GM12874 (cell line): ENCODE measurements at regions not wholly inside any gene's neighbourhood (a gene's known extent, or its start where the extent isn't known, plus 50 kb on each side); places are given as distances from the start of the nearest gene placed in this dataset.

Experiments used
- TF ChIP-seq, protein P1 (sequence below): IDR thresholded peaks from 2 replicates; pipeline ENCODE4 v1.5.1; 2011; ENCODE audit warnings: low read depth, mild to moderate bottlenecking, control low read depth, low read length, moderate library complexity; ENCODE audit not compliant: insufficient read depth

DNA sequence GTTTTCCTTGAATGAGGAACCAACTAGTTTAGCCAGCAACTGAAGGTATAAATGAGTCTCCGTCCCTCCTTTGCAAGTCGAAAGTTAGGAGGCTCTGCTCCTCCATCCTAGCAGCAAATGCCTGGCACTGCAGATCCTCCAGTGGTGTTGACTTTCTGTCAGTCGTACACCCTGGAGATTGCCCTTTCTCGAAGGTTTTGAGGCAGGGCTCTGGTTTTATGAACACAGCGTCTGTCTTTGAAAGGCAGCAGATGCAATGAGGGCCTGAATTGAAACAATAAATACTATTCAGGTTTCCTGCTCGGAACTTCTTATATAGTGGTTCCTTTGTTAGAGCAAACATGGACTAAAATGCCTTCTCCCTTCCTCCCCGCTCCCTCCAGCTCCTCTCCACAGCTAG is 284.0 kb downstream of the TMEM38B start:
- TF ChIP-seq, protein P1, sequence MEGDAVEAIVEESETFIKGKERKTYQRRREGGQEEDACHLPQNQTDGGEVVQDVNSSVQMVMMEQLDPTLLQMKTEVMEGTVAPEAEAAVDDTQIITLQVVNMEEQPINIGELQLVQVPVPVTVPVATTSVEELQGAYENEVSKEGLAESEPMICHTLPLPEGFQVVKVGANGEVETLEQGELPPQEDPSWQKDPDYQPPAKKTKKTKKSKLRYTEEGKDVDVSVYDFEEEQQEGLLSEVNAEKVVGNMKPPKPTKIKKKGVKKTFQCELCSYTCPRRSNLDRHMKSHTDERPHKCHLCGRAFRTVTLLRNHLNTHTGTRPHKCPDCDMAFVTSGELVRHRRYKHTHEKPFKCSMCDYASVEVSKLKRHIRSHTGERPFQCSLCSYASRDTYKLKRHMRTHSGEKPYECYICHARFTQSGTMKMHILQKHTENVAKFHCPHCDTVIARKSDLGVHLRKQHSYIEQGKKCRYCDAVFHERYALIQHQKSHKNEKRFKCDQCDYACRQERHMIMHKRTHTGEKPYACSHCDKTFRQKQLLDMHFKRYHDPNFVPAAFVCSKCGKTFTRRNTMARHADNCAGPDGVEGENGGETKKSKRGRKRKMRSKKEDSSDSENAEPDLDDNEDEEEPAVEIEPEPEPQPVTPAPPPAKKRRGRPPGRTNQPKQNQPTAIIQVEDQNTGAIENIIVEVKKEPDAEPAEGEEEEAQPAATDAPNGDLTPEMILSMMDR = no peak

DNA sequence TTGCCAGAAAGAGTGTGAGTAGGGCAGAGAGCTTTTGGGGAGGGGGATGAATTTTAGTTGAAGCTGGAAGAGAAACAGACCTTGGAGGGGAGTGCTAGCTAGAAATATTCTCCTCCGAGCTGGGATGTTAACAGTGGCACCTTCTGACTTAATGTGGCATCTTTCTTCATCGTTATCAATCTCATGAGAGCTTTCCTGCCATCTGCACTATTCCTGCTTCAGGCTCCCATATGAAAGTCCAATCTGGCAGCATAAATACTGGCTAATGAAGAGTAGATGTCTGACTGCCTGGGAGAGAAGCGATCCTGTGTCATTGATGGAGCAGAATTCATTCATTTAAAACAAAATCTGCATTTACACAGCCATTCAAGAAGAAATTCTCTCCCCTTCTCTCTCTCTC is 284.5 kb downstream of the TMEM38B start:
- TF ChIP-seq, protein P1 = no peak

DNA sequence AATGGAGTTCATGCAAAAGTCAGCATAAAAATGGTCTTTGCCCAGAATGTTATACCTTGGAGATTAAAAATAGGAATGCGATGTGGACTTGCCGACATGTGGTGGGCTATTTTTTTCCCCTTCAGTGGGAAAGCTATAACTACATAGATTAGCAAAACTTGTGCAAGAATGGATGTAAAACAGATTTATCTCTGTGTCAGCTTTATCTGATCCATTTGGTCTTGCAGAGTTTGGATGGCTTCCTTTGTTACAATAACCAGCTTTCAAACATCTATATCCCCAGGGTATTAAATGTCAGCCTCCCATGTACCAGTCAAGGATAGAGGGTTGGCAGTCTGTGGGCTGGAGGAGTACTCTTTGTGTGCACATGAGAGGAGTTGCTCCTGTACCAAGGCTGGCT is 284.9 kb downstream of the TMEM38B start:
- TF ChIP-seq, protein P1 = no peak

DNA sequence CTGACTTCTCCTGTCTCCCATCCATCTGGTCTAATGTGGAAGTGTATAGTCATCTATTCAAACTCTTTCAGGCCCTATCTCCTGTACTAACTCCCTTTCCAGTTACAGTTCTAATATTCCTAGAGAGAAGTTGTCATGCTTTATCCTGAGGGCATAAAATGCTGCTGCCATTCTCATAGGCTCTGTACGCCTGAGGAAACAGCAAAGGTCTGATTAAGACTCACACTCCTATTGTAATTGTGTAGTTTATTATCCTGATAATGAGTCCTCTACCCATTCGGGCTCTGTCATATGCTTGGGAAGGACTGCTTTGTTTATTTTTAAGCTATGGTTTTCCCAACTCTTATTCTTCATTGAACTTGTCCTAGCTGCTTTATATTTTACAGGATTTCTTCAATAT is 290.4 kb downstream of the TMEM38B start:
- TF ChIP-seq, protein P1 = no peak

DNA sequence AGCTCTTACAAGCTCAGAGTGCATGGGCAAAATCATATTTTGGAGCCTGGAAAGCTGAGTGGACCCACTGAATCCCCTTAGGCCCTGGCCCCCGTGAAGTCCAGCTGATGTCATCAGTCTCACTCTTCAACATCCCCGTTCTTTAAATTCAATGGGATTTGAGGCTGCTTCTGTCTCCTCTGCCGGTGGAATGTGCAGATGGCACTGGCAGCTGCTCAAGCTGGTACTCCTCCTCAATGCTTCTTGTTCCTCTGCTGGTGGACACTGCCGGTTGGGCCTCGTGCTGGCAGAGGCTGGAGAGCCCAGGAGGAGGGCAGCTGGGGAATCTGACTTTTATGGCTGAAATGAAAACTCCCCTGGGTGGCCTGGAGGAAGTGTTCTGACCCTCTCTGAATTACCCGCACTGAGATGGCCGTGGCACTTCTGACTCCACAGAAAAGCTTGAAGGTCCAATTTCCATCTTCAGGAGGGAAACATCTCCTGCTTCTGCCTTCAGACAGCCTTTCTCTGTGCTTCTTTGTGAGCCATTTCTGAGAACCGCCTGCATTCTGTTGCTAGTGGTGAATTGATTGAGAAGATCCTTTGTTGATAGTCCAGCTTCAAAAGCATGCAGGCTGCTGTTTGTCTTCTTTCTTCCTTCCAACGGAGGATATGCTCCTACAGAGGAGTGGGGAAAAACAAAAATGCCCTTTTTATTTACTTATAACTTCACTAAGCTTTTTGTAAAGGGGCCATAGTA is 298.9 kb downstream of the TMEM38B start:
- TF ChIP-seq, protein P1 = no peak

DNA sequence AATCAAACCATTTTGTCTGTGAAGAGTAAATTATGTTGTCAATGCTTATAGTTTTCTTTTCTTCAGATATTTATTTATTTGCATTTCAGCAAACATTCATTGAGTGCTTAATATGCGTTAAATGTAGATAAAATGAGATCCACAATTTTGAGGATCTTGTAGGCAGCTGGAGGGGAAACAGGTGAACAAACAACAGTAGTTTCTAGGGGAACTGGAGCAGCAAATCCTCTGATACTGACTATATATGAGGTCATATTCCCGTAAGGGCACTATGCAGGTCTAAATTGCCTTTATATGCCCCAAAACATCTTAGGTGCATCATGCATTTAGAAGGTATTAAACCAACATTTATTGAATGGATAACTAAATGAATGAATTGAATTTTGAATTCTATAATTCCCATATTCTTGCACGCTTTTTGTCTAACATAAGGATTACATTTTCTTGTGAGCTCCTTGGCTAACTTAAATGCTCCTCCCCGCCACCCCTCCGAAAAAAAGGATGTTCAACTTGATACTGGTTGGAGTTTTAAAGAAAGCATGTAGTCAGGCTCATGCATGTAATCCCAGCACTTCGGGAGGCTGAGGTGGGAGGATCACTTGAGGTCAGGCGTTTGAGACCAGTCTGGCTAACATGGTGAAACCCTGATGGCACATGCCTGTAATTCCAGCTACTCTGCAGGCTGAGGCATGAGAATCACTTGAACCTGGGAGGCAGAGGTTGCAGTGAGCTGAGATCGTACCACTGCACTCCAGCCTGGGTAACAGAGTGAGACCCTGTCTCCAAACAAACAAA is 299.8 kb downstream of the TMEM38B start:
- TF ChIP-seq, protein P1 = no peak

DNA sequence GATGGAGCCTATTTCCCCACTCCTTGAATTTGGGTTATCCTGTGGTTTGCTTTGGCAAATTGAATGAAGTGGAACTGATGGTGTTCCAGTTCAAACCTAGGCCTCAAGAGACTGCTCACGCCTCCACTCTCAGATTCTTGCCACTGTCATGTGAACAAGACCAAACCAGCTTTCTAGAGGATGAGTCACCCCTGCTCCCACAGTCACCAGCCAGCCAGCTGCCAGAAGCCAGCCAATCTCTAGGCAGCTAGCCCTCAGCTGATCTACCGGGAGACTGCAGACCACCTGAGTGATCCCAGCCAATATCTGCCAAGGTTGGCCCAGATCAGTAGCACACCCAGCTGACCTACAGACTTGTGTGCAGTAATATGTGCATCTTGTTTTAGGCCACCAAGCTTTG is 300.6 kb downstream of the TMEM38B start:
- TF ChIP-seq, protein P1 = no peak
